ENCODE measurements at regions not wholly inside any gene's neighbourhood (a gene's known extent, or its start where the extent isn't known, plus 50 kb on each side); places are given as distances from the start of the nearest gene placed in this dataset.

- no peak for TF ChIP-seq RAD21 (IDR thresholded peaks at IDR 0.05; ENCODE audit: low read depth)
- no peak for TF ChIP-seq CREB1 (IDR thresholded peaks at IDR 0.05; ENCODE audit: low read depth)
- TF ChIP-seq YY1 (IDR thresholded peaks at IDR 0.05; ENCODE audit: low read depth) = no peak
- TF ChIP-seq EP300 (IDR thresholded peaks at IDR 0.05; ENCODE audit: borderline replicate concordance) = no peak
- TF ChIP-seq TCF12 (IDR thresholded peaks at IDR 0.05; ENCODE audit: low read depth) = no peak
- no peak for TF ChIP-seq TEAD4 (IDR thresholded peaks at IDR 0.05)
- no peak for TF ChIP-seq NFIC (IDR thresholded peaks at IDR 0.05)
- TF ChIP-seq TAF1 (IDR thresholded peaks at IDR 0.05; ENCODE audit: low read depth) = no peak
- TF ChIP-seq, protein P1, sequence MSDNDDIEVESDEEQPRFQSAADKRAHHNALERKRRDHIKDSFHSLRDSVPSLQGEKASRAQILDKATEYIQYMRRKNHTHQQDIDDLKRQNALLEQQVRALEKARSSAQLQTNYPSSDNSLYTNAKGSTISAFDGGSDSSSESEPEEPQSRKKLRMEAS (IDR thresholded peaks at IDR 0.05) = no peak
- no peak for TF ChIP-seq ZBTB7A (IDR thresholded peaks at IDR 0.05; ENCODE audit: low read depth)
- no peak for TF ChIP-seq FOXM1 (IDR thresholded peaks at IDR 0.05; ENCODE audit: borderline replicate concordance, low read depth)
- no peak for TF ChIP-seq CEBPB (IDR thresholded peaks at IDR 0.05)
- TF ChIP-seq EGR1 (IDR thresholded peaks at IDR 0.05) = no peak
Measured at GRCh38 chr3:109977897-109978296, 640.6 kb upstream of the DPPA4 start.

GRCh38 chr3:109982201-109982600 is 644.9 kb upstream of the DPPA4 start:
- TF ChIP-seq TCF12 (IDR thresholded peaks at IDR 0.05; ENCODE audit: low read depth) (no peak), CEBPB (IDR thresholded peaks at IDR 0.05) (no peak), CREB1 (IDR thresholded peaks at IDR 0.05; ENCODE audit: low read depth) (no peak), ZBTB7A (IDR thresholded peaks at IDR 0.05; ENCODE audit: low read depth) (no peak), FOXM1 (IDR thresholded peaks at IDR 0.05; ENCODE audit: borderline replicate concordance, low read depth) (no peak), TAF1 (IDR thresholded peaks at IDR 0.05; ENCODE audit: low read depth) (no peak), NFIC (IDR thresholded peaks at IDR 0.05) (no peak), TEAD4 (IDR thresholded peaks at IDR 0.05) (no peak), RAD21 (IDR thresholded peaks at IDR 0.05; ENCODE audit: low read depth) (no peak), YY1 (IDR thresholded peaks at IDR 0.05; ENCODE audit: low read depth) (no peak), EP300 (IDR thresholded peaks at IDR 0.05; ENCODE audit: borderline replicate concordance) (no peak), EGR1 (IDR thresholded peaks at IDR 0.05) (no peak)
- TF ChIP-seq, protein P2, sequence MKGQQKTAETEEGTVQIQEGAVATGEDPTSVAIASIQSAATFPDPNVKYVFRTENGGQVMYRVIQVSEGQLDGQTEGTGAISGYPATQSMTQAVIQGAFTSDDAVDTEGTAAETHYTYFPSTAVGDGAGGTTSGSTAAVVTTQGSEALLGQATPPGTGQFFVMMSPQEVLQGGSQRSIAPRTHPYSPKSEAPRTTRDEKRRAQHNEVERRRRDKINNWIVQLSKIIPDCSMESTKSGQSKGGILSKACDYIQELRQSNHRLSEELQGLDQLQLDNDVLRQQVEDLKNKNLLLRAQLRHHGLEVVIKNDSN (IDR thresholded peaks at IDR 0.05) = no peak
- TF ChIP-seq, protein P3, sequence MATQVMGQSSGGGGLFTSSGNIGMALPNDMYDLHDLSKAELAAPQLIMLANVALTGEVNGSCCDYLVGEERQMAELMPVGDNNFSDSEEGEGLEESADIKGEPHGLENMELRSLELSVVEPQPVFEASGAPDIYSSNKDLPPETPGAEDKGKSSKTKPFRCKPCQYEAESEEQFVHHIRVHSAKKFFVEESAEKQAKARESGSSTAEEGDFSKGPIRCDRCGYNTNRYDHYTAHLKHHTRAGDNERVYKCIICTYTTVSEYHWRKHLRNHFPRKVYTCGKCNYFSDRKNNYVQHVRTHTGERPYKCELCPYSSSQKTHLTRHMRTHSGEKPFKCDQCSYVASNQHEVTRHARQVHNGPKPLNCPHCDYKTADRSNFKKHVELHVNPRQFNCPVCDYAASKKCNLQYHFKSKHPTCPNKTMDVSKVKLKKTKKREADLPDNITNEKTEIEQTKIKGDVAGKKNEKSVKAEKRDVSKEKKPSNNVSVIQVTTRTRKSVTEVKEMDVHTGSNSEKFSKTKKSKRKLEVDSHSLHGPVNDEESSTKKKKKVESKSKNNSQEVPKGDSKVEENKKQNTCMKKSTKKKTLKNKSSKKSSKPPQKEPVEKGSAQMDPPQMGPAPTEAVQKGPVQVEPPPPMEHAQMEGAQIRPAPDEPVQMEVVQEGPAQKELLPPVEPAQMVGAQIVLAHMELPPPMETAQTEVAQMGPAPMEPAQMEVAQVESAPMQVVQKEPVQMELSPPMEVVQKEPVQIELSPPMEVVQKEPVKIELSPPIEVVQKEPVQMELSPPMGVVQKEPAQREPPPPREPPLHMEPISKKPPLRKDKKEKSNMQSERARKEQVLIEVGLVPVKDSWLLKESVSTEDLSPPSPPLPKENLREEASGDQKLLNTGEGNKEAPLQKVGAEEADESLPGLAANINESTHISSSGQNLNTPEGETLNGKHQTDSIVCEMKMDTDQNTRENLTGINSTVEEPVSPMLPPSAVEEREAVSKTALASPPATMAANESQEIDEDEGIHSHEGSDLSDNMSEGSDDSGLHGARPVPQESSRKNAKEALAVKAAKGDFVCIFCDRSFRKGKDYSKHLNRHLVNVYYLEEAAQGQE (IDR thresholded peaks at IDR 0.05; ENCODE audit: low read depth) = no peak
- TF ChIP-seq, protein P1 (IDR thresholded peaks at IDR 0.05) = no peak

DNA sequence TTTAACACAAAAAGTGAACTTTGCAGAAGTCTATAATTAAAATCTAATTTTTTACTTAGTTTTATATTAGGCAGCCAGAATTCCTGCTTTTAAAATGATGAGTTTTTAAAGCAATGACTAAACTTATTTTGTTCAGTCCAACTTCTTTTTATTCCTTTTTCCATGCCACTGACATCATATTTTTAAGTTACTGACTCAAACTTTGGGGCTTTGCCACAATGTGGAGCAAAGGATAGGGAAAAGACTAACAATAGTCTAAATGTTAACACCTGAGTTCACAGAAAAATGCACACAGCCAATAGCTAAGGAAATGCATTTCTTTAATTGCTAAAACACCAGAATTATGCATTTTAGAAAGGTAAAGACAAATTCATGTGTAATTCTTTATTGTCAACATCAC is 647.6 kb upstream of the DPPA4 start:
- TF ChIP-seq FOXM1 (IDR thresholded peaks at IDR 0.05; ENCODE audit: borderline replicate concordance, low read depth) (no peak), NFIC (IDR thresholded peaks at IDR 0.05) (no peak), CREB1 (IDR thresholded peaks at IDR 0.05; ENCODE audit: low read depth) (no peak), TEAD4 (IDR thresholded peaks at IDR 0.05) (no peak), EP300 (IDR thresholded peaks at IDR 0.05; ENCODE audit: borderline replicate concordance) (no peak), TAF1 (IDR thresholded peaks at IDR 0.05; ENCODE audit: low read depth) (no peak), EGR1 (IDR thresholded peaks at IDR 0.05) (no peak), RAD21 (IDR thresholded peaks at IDR 0.05; ENCODE audit: low read depth) (no peak), CEBPB (IDR thresholded peaks at IDR 0.05) (no peak), ZBTB7A (IDR thresholded peaks at IDR 0.05; ENCODE audit: low read depth) (no peak), TCF12 (IDR thresholded peaks at IDR 0.05; ENCODE audit: low read depth) (no peak)
- TF ChIP-seq, protein P3 (IDR thresholded peaks at IDR 0.05; ENCODE audit: low read depth) = no peak
- TF ChIP-seq, protein P2 (IDR thresholded peaks at IDR 0.05) = no peak
- TF ChIP-seq, protein P1 (IDR thresholded peaks at IDR 0.05) = no peak

GRCh38 chr3:109985943-109986555 is 648.7 kb upstream of the DPPA4 start:
- no peak for TF ChIP-seq FOXM1 (IDR thresholded peaks at IDR 0.05; ENCODE audit: borderline replicate concordance, low read depth)
- TF ChIP-seq ZBTB7A (IDR thresholded peaks at IDR 0.05; ENCODE audit: low read depth) = no peak
- no peak for TF ChIP-seq CREB1 (IDR thresholded peaks at IDR 0.05; ENCODE audit: low read depth)
- no peak for TF ChIP-seq NFIC (IDR thresholded peaks at IDR 0.05)
- TF ChIP-seq TCF12 (IDR thresholded peaks at IDR 0.05; ENCODE audit: low read depth) = no peak
- TF ChIP-seq, protein P3 (IDR thresholded peaks at IDR 0.05; ENCODE audit: low read depth) = no peak
- TF ChIP-seq YY1 (IDR thresholded peaks at IDR 0.05; ENCODE audit: low read depth) = no peak
- no peak for TF ChIP-seq TEAD4 (IDR thresholded peaks at IDR 0.05)
- TF ChIP-seq RAD21 (IDR thresholded peaks at IDR 0.05; ENCODE audit: low read depth) = no peak
- no peak for TF ChIP-seq EP300 (IDR thresholded peaks at IDR 0.05; ENCODE audit: borderline replicate concordance)
- TF ChIP-seq, protein P1 (IDR thresholded peaks at IDR 0.05) = no peak
- TF ChIP-seq, protein P2 (IDR thresholded peaks at IDR 0.05) = no peak
- TF ChIP-seq CEBPB (IDR thresholded peaks at IDR 0.05) = no peak
- TF ChIP-seq TAF1 (IDR thresholded peaks at IDR 0.05; ENCODE audit: low read depth) = no peak
- TF ChIP-seq EGR1 (IDR thresholded peaks at IDR 0.05) = no peak

All from Ishikawa (cell line).